ENCODE measurements at regions not wholly inside any gene's neighbourhood (a gene's known extent, or its start where the extent isn't known, plus 50 kb on each side); places are given as distances from the start of the nearest gene placed in this dataset.

DNA sequence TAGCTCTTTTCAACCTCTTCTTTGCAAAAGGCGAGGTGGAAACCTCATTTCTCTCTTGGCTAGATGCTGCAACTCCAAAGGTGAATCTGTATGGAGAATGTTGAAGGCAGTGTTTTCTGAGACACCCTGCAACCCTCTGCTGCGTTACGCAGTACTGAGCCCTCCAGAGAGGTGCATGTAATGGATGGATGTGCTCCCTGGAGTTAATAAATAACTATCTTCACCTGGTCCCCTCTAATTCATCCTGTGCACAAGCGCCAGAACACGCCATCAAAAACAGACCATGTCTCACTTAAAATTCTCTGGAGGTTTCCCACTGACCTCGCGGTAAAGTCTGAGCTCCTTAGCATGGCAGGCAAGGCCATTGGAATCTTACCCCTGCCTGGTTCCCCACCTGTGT is 234.4 kb upstream of the PWP1 start:
- H3K36me3 Mint-ChIP-seq (ENCODE audit: low read depth): peaks cover 3% of the 10 kb centered on the region; the same call in 1 of the 2 replicates
- peaks cover 12% of the 10 kb centered on the region for H3K4me1 Mint-ChIP-seq (ENCODE audit: low read depth)
- H3K4me3 Mint-ChIP-seq: no peak overlapping the region
- peaks cover 18% of the 10 kb centered on the region for H3K9me3 Mint-ChIP-seq
- no peak overlapping the region for H3K27ac Mint-ChIP-seq
- no peak for DNase-seq
- TF ChIP-seq, protein P1, sequence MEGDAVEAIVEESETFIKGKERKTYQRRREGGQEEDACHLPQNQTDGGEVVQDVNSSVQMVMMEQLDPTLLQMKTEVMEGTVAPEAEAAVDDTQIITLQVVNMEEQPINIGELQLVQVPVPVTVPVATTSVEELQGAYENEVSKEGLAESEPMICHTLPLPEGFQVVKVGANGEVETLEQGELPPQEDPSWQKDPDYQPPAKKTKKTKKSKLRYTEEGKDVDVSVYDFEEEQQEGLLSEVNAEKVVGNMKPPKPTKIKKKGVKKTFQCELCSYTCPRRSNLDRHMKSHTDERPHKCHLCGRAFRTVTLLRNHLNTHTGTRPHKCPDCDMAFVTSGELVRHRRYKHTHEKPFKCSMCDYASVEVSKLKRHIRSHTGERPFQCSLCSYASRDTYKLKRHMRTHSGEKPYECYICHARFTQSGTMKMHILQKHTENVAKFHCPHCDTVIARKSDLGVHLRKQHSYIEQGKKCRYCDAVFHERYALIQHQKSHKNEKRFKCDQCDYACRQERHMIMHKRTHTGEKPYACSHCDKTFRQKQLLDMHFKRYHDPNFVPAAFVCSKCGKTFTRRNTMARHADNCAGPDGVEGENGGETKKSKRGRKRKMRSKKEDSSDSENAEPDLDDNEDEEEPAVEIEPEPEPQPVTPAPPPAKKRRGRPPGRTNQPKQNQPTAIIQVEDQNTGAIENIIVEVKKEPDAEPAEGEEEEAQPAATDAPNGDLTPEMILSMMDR (IDR thresholded peaks at IDR 0.05): no peak
- H3K27me3 Mint-ChIP-seq (ENCODE audit: insufficient read depth): peaks cover 2% of the 10 kb centered on the region; the same call in 1 of the 2 replicates

DNA sequence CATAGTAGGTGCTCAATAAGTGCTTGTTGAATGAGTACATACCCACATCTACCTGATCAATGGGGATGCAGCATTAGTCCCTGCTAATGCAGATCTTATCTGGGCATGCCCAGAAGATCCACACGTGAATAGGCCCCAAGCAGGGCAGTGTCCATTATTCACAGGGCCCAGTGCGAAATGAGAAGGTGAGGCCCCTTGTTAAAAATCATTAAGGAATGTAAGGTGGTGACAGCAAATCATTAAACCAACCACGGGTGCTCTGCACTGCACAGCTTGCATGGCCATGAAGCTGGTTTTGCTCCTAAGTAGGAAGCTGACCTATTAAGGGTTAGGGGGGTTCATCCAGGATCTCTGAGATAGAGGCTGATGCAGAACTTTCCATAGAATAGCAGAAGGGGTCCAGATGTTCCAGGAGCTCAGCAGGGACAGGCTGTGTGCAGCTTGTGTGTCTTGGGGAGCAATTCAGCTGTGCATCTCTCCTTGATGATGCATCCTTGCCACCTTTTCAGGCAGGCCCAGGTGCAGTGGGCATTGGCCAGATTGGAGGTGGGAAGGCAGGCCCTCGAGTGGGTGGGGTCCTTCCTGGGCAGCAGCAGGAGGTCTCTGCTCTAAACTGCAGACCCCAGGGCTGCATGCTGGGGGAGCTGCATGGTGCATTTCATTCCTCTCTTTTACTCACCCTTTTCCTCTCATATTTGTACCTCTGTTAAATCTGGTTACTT is 231.3 kb upstream of the PWP1 start:
- Mint-ChIP-seq H3K27me3 (ENCODE audit: insufficient read depth) (peaks cover 2% of the 10 kb centered on the region; the same call in 1 of the 2 replicates), H3K4me3 (no peak overlapping the region), H3K9me3 (peaks cover 12% of the 10 kb centered on the region), H3K4me1 (ENCODE audit: low read depth) (peaks cover 12% of the 10 kb centered on the region), H3K36me3 (ENCODE audit: low read depth) (peaks cover 3% of the 10 kb centered on the region; the same call in 1 of the 2 replicates), H3K27ac (no peak overlapping the region)
- no peak for DNase-seq
- TF ChIP-seq, protein P1 (IDR thresholded peaks at IDR 0.05): no peak

DNA sequence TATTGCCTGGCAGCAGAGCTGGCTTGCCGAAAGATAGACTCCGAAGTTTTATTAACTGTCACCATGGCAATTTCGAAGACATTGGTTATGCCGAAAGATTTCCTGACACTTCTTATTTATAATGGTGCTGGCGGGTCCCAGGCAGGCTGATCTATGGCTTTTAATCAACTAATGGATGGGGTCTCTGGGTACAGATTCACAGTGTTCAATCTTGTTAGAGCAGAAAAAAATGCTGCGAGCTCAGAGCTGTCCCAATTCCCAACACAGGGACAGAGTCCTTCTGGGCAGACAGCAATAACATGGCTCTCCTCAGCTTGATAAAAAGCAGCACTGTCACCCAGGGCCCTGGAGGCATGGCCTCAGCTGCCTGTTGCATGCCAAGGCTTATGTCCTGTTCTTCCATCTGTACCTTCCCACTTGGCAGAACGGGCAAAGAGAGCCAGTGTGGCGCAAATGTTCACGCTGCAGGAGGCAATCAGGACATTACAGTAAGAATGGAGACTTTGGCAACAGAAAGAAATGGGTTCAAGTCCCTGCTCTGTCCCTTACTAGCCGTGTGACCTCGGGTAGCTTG is 228.2 kb upstream of the PWP1 start:
- no peaks in the 10 kb centered on the region for H3K36me3 Mint-ChIP-seq (ENCODE audit: low read depth)
- TF ChIP-seq, protein P1 (IDR thresholded peaks at IDR 0.05): no peak
- H3K27ac Mint-ChIP-seq: no peak overlapping the region
- H3K9me3 Mint-ChIP-seq: peaks cover 5% of the 10 kb centered on the region
- H3K4me1 Mint-ChIP-seq (ENCODE audit: low read depth): no peaks in the 10 kb centered on the region; the same call in none of the 2 replicates
- no peak for DNase-seq
- H3K27me3 Mint-ChIP-seq (ENCODE audit: insufficient read depth): no peaks in the 10 kb centered on the region
- H3K4me3 Mint-ChIP-seq: no peak overlapping the region

DNA sequence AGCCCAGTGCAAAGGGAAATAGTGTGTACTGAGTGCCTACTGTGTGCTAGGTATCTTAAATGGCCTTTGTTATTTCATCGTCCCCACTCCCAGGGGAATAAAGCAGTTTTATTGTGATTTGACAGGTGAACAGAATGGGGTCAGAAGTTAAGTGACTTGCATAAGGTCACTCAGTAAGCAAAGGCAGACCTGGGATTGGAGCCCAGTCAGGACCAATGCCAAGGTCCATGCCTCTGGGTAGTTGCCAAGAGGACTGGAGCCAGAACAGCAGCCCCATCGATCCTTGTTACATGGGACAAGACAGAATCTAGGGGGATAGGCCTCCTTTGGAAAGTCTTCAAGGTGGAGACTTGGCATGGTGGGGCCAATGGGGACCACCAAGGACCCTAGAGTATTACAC is 227.4 kb upstream of the PWP1 start:
- DNase-seq: no peak
- Mint-ChIP-seq H3K4me3 (no peak overlapping the region), H3K27ac (no peak overlapping the region), H3K27me3 (ENCODE audit: insufficient read depth) (no peaks in the 10 kb centered on the region), H3K36me3 (ENCODE audit: low read depth) (no peaks in the 10 kb centered on the region), H3K9me3 (peaks cover 5% of the 10 kb centered on the region), H3K4me1 (ENCODE audit: low read depth) (no peaks in the 10 kb centered on the region; the same call in none of the 2 replicates)
- TF ChIP-seq, protein P1 (IDR thresholded peaks at IDR 0.05): no peak

DNA sequence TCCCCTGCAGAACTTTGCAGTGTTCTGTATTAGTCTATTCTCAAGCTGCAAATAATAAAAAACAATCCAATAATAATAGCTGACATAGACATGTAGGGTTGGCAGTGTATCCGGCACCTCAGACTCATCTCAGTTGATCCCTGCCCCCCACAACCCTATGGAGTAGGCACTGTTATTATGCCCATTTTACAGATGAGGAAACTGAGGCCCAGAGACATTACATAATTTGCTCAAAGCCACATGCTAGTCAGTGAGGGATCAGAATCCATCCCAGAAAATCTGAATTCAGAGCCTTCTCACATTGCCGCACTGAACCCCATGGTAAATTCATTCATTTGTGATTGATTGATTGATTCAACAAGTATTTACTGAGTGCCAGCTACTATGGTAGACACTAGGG is 226.6 kb upstream of the PWP1 start:
- DNase-seq: no peak
- Mint-ChIP-seq H3K36me3 (ENCODE audit: low read depth) (no peaks in the 10 kb centered on the region), H3K4me1 (ENCODE audit: low read depth) (no peaks in the 10 kb centered on the region; the same call in none of the 2 replicates), H3K4me3 (no peak overlapping the region), H3K27ac (no peak overlapping the region), H3K27me3 (ENCODE audit: insufficient read depth) (no peaks in the 10 kb centered on the region), H3K9me3 (peaks cover 5% of the 10 kb centered on the region; the same call in 1 of the 2 replicates)
- TF ChIP-seq, protein P1 (IDR thresholded peaks at IDR 0.05): no peak
